ENCODE measurements at regions not wholly inside any gene's neighbourhood (a gene's known extent, or its start where the extent isn't known, plus 50 kb on each side); places are given as distances from the start of the nearest gene placed in this dataset.

DNA sequence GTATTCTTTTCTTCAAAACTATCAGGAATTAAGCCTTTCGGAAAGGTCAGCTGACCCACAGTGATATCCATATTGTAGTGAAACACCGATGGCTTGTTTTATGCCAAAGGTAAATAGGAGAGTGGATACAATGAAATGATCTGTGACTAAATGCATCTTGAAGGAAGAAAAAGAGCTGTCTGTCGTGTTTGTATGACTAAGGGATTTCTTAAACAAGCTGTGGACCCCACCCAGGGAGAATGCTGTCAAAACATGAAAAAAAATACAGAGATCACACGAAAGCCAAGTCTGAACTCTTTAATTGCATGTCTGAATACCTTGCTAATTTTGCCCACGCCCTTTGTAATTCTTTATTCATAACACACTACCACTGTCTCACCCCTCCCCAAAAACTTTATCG is 286.4 kb upstream of the WWC1 start:
- Mint-ChIP-seq H3K4me1 (no peaks in the 10 kb centered on the region), H3K36me3 (no peaks in the 10 kb centered on the region), H3K27ac (no peak overlapping the region), H3K9me3 (no peaks in the 10 kb centered on the region), H3K4me3 (no peak overlapping the region), H3K27me3 (peaks cover 9% of the 10 kb centered on the region)
- no peak for DNase-seq

DNA sequence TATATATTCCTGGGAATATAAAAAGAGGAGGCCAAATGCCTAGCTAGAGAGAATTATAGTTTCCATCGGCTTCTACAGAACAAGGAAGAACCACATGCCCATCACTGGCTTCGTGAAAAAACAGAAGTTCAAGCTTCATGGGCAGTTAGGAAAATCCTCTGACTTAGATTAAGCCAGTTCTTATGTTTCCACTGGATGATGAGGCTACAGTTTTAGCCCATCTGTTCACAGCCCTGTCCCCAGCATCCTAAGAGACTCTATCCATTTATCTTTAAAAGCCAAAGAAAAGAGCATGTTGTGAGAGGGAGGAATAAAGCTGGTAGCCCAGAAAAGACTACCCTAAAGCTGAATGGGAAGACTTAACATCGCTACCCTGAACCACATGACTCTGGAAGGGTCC is 285.5 kb upstream of the WWC1 start:
- Mint-ChIP-seq H3K27ac (no peak overlapping the region), H3K36me3 (no peaks in the 10 kb centered on the region), H3K27me3 (peaks cover 9% of the 10 kb centered on the region), H3K4me1 (no peaks in the 10 kb centered on the region), H3K4me3 (no peak overlapping the region), H3K9me3 (no peaks in the 10 kb centered on the region)
- DNase-seq = no peak

DNA sequence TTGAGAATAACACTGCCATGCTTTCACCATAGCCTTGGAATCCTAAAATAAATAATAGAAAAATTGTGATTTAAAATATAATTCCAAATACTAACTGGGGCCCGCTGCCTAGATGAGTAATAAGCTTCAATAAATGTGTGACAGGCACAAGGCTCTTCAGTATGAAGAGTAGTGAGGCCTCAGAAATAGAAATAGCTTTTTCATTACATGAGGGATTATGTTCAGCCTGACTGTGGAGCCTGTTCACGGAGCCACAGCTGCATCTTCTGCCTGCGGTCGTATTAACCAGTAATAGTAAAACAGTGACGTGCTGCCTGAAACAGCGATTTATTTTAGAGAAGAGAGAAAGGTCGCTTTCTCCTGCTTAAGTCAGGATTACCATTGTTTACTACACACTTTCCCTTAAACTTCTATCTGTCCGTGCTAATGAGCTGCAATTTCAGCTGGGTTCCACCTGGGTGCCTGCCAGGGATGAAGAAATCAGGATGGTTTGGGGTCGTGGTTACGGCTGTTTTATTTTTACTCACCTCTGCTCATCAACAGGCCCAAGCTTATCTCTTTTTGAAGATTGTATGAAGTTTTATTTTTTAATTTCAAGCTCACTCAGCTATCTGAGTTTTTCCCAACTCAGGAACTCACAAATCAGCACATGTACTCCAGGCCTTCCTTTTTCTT is 284.9 kb upstream of the WWC1 start:
- Mint-ChIP-seq H3K36me3 (no peaks in the 10 kb centered on the region), H3K27ac (no peak overlapping the region), H3K4me1 (no peaks in the 10 kb centered on the region), H3K27me3 (peaks cover 9% of the 10 kb centered on the region), H3K9me3 (no peaks in the 10 kb centered on the region), H3K4me3 (no peak overlapping the region)
- no peak for DNase-seq

DNA sequence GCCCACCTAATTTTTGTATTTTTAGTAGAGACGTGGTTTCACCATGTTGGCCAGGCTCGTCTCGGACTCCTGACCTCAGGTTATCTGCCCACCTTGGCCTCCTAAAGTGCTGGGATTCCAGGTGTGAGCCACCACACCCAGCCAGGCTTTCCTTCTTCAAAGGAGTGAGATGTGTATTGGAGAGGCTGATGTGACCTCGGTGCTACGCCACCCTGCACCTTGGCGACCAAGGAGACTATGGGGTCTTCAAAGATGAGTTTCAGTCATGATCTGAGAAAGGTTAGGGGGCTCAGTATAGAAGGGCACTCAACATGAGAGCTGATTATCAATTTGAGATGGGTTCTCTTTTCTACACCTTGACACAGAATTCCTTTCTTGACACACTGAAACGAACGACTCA is 284.2 kb upstream of the WWC1 start:
- Mint-ChIP-seq H3K4me3 (no peak overlapping the region), H3K36me3 (no peaks in the 10 kb centered on the region), H3K9me3 (no peaks in the 10 kb centered on the region), H3K27ac (no peak overlapping the region), H3K27me3 (peaks cover 9% of the 10 kb centered on the region), H3K4me1 (no peaks in the 10 kb centered on the region)
- DNase-seq = no peak

DNA sequence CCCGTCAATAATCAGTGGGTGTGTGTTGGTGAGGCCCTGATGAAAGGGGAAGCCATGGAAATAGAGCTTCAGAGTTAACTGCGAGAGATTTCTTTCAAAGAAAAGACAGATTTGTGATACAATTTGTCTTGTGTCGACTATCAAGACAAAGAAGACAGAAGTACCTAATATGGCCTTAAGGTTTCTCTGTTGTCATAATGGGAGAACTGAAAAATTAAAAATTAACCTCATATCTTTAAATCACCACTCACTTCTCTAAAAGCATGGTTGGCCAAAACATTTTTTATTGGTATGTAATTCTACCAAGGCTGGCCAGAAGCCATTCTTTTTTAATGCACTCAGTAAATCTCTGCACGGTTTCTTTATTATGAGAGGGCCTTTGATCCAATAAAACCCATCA is 282.9 kb upstream of the WWC1 start:
- Mint-ChIP-seq H3K4me3 (no peak overlapping the region), H3K27ac (no peak overlapping the region), H3K27me3 (peaks cover 6% of the 10 kb centered on the region), H3K36me3 (no peaks in the 10 kb centered on the region), H3K4me1 (no peaks in the 10 kb centered on the region), H3K9me3 (no peaks in the 10 kb centered on the region)
- DNase-seq = no peak

DNA sequence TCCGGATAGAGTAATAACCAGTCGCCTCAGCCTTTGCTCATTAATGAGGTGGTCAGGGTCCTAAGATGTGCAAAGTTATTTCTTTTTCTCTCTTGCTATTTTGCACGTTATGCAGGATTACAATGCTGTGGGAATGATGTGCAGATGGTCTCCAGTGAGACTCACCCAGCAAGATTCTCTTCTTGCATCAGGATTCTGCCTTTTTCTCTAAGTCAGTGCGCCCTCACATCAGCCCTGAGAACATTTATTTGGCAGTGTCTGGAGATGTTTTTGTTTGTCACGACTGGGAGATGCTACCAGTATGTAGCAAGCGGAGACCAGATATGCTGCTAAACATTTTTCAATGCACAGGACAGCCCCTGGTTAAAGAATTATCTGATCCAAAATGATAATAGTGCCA is 280.3 kb upstream of the WWC1 start:
- no peaks in the 10 kb centered on the region for H3K9me3 Mint-ChIP-seq
- no peak overlapping the region for H3K4me3 Mint-ChIP-seq
- no peaks in the 10 kb centered on the region for H3K36me3 Mint-ChIP-seq
- no peak for DNase-seq
- no peaks in the 10 kb centered on the region for H3K4me1 Mint-ChIP-seq
- peaks cover 6% of the 10 kb centered on the region for H3K27me3 Mint-ChIP-seq
- H3K27ac Mint-ChIP-seq = no peak overlapping the region

DNA sequence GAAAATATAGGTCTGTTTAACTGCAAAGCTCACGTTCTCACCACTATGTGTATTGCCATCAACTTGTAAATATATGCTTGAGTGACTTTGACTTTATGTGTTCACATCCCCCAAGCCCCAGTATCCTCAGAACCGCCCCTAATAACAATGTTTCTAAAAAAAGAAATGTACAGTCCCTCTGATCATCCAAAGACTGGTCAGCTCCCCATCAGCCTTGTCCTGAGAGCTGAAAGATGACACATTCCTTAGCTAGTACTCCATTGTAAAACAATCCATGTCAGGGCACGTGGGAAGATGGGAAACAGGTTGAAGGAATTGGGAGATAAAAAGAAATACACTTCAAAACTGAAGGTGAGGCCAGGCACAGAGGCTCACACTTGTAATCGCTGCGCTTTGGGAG is 279.4 kb upstream of the WWC1 start:
- no peak overlapping the region for H3K4me3 Mint-ChIP-seq
- H3K27ac Mint-ChIP-seq = no peak overlapping the region
- no peaks in the 10 kb centered on the region for H3K4me1 Mint-ChIP-seq
- no peak for DNase-seq
- H3K36me3 Mint-ChIP-seq = no peaks in the 10 kb centered on the region
- H3K9me3 Mint-ChIP-seq = no peaks in the 10 kb centered on the region
- peaks cover 6% of the 10 kb centered on the region for H3K27me3 Mint-ChIP-seq

DNA sequence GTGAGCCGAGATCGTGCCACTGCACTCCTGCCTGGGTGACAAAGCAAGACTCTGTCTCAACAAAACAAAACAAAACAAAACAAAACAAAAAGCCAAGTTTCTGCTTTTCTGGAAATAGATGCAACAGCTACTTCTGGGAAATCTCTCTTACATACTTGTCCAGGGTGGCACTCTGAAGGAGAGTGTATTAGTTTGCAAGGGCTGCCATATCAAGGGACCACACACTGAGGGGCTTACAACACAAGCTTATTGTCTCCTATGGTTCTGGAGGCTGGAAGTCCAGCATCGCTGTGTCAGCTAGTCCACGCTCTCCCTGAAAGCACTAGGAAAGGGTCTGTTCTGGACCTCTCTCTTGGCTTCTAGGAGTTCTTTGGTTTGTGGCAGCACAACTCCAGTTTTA is 277.9 kb upstream of the WWC1 start:
- no peaks in the 10 kb centered on the region for H3K4me1 Mint-ChIP-seq
- H3K27ac Mint-ChIP-seq = no peak overlapping the region
- no peaks in the 10 kb centered on the region for H3K36me3 Mint-ChIP-seq
- H3K27me3 Mint-ChIP-seq = no peaks in the 10 kb centered on the region
- DNase-seq = no peak
- H3K9me3 Mint-ChIP-seq = no peaks in the 10 kb centered on the region
- H3K4me3 Mint-ChIP-seq = no peak overlapping the region

DNA sequence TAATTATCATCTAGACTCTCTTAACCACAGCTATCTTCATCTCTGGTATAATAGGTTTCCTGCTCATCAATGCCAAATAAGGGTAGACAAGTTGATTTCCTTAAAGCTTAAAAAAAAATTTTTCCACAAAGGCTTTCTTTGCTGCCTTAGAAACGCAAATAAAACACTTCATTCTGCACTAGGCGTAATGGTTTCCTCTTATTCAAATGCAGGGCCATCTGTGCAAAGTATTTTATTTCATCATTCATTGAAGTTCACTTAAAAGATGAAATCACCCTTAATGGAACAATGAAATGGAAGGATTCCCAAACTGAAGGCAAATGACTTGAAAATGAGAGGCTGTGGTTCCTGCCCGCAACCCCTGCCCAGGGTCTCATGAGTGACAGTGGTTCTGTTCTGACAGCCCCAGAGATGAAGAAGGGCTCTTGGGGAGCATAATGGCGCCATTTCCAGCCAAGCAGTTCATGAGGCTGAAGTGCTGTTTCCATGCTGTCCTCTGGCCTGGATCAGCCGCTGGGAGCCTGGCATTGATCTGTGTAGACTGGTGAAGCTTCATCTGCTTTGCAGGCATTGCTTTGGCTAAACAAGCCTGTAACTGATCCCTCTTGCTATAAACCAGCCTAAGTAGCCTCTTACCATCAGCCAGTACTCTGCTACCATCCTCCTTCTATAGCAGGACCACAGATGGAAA is 276.9 kb upstream of the WWC1 start:
- no peak for DNase-seq
- Mint-ChIP-seq H3K27me3 (no peaks in the 10 kb centered on the region), H3K27ac (no peak overlapping the region), H3K36me3 (no peaks in the 10 kb centered on the region), H3K4me3 (no peak overlapping the region), H3K9me3 (no peaks in the 10 kb centered on the region), H3K4me1 (no peaks in the 10 kb centered on the region)

DNA sequence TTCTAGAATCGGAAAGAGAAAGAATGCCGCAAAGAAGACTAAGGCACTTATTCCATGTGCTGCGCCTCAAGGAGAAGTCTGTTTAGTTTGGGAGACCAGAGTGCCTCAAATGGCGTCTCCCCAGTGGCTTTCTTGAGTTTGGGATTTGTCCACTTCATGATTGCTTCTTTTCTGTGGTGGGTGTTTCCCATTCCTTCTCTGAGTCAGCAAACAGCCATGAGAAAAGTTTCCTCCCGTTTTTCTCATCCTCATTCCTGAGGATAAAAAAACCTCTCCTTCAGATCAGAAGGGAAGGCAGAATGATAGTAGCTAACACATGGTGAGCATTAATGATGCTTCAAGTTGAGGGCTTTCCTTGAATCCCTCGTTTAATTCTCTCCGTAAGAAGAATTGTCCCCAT is 275.9 kb upstream of the WWC1 start:
- Mint-ChIP-seq H3K27me3 (peaks cover 4% of the 10 kb centered on the region), H3K36me3 (no peaks in the 10 kb centered on the region), H3K9me3 (no peaks in the 10 kb centered on the region), H3K4me3 (no peak overlapping the region), H3K4me1 (no peaks in the 10 kb centered on the region), H3K27ac (no peak overlapping the region)
- DNase-seq = no peak

DNA sequence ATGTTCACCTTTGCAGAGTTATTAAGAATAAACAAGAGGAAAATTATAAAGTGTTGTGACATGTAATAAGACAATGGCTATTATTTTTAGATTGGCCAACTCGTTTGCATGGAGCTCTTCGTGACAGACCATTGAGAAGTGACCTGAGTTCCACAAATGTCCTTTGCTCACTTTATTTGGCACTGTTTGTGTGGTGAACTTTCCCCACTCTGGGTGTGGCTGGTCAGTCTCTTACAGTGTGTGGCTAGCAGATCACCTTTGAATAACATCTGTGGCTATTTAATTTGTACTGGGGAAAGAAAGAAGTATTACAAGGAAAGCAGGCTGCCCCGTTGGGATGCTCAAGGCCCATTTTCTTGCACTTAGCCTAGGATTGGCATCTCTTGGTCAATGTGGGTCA is 274.1 kb upstream of the WWC1 start:
- Mint-ChIP-seq H3K36me3 (no peaks in the 10 kb centered on the region), H3K27me3 (peaks cover 4% of the 10 kb centered on the region)

DNA sequence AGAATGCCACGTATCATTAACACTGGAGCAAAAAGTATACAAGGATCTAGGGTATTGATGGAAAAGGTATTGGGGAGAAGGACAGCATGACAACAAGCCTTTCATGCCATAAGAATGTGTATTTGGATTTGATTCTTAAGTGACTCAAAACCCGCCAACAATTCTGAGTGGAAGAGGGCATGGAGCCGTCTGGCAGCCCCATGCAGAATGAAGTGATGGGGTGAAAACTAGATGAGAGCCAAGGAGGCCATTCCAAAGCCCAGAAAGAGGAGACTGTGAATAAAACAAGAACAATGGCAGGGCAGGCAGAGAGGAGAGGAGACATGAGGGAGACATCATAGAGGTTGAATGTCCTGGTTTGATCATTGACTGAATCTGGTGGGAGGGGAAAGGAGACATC is 272.3 kb upstream of the WWC1 start:
- no peak for DNase-seq
- H3K4me1 Mint-ChIP-seq = no peaks in the 10 kb centered on the region
- H3K27me3 Mint-ChIP-seq = peaks cover 4% of the 10 kb centered on the region
- no peaks in the 10 kb centered on the region for H3K36me3 Mint-ChIP-seq
- no peaks in the 10 kb centered on the region for H3K9me3 Mint-ChIP-seq
- H3K4me3 Mint-ChIP-seq = no peak overlapping the region
- H3K27ac Mint-ChIP-seq = no peak overlapping the region

More for the DNA sequence above, 274.1 kb upstream of the WWC1 start:
- Mint-ChIP-seq H3K27ac (no peak overlapping the region), H3K4me3 (no peak overlapping the region), H3K4me1 (no peaks in the 10 kb centered on the region), H3K9me3 (no peaks in the 10 kb centered on the region)
- no peak for DNase-seq

DNA sequence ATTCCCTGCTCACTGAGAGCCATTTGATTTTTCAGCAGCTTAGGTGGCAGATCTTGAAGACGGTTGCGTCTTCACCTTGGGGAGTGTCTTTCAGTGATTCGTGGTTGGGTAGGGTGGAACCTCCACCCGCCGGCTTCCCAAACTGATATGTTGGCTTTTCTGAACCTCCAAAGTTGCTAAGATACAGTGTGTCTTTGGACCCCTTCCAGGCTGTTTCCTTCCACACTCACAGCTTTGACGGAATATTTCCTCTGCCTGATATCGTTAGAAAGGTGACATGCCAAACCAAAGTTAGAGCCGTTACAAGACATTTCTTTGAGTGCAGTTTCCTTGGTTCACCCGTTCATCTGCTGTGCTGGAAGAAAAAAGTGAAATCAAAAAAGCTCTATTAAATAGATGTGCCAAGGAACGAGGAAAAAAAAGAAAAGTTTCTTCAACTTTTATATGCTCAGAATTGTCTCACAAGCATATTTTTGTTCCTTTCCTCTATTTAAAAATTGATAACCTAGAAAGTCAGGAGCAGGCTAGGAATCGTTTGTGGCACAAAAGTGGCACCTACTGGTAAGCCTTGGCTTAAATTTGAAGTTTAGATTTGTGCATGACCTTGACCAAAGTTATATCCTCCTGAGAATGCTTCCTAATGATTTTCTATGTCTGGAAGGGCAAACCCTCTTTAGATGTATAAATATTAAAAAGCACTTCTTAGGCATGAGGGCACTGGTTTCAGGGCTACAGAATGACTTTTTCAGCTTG is 270.7 kb upstream of the WWC1 start:
- H3K4me1 Mint-ChIP-seq = no peaks in the 10 kb centered on the region
- H3K27me3 Mint-ChIP-seq = peaks cover 4% of the 10 kb centered on the region
- H3K36me3 Mint-ChIP-seq = no peaks in the 10 kb centered on the region
- no peak overlapping the region for H3K27ac Mint-ChIP-seq
- no peak for DNase-seq
- no peaks in the 10 kb centered on the region for H3K9me3 Mint-ChIP-seq
- no peak overlapping the region for H3K4me3 Mint-ChIP-seq

DNA sequence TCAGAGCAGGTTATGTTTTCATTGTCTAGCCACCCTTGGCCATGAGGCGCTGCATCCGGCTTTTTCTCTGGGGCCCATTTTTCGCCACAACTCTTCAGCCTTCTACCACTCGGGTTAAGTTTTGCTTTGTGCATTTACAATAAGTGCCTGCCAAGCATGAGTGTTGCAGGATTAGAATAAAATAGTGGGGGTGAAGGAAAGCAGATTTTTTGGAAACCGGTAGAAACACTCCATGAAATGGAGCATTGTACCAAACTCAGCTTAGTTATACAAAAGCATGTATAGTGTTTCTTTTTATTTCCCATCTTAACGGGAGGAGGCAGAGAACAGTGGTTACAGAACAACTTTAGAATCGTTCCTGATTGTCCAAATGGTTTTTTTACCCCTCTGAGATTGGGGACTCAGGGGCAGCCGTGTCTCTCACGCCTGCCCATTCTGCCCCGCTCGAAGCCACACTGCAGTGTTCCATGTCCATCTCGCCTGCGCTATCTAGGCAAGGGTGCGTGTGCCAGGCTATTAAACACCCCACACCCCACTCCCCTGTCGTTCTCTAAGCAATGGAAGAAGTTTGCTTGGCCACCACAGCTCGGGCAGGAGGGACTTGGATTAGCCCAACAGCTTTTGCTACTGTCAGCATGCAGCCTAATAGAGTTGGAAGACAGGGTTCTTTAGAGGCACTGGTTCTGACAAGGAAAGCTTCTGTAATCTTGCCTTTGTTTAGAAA is 268.8 kb upstream of the WWC1 start:
- no peak for DNase-seq

DNA sequence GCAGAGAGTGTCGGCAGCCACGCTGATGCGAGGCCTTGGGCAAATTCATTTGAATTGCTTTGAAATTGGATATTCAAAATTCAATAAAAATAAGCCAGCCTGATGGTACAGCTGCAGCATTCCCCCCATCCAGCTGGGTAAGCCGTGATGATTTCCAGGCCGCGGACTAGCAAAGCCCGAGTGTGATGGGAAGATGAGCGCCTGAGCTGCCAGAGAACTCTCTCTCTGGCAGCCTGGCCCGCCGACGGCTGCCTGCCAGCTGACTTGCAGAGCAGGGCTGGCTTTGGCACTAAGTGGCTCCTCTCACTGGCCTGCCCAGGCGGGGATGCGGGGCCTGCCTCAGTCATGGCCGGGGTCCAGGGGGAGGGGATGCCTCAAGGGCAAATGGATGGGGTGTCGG is 268.3 kb upstream of the WWC1 start:
- Mint-ChIP-seq H3K4me1 (no peaks in the 10 kb centered on the region), H3K9me3 (no peaks in the 10 kb centered on the region), H3K27me3 (peaks cover 4% of the 10 kb centered on the region), H3K36me3 (no peaks in the 10 kb centered on the region), H3K27ac (no peak overlapping the region), H3K4me3 (no peak overlapping the region)
- DNase-seq = no peak

More for the DNA sequence above, 268.8 kb upstream of the WWC1 start:
- Mint-ChIP-seq H3K4me3 (no peak overlapping the region), H3K27ac (no peak overlapping the region), H3K4me1 (no peaks in the 10 kb centered on the region), H3K9me3 (no peaks in the 10 kb centered on the region), H3K27me3 (peaks cover 4% of the 10 kb centered on the region), H3K36me3 (no peaks in the 10 kb centered on the region)

All from activated naive CD8-positive, alpha-beta T cell treated with anti-CD3 and anti-CD28 coated beads for 36 hours (primary cell).